Tibial nerve (tissue), 4 donors: ENCODE measurements at regions not wholly inside any gene's neighbourhood (a gene's known extent, or its start where the extent isn't known, plus 50 kb on each side); places are given as distances from the start of the nearest gene placed in this dataset.
"Not testable (repeated sequence)": the region's sequence is repeated elsewhere in the genome, so short reads cannot be mapped to it uniquely, and the experiment has no call there.

Source experiments
- DNase-seq, 2 donors: peaks; one replicate each; pipeline ENCODE4 v3.0.0-alpha.2; 2019; ENCODE audit warnings: low spot score in 2 of 2
- H3K27ac ChIP-seq, 4 donors: fragments of 200-600 bp; sonication (generic) in 3 of 4; one replicate each; pipeline ENCODE4 v1.5.1; 2017 to 2019; ENCODE audit warnings: mild to moderate bottlenecking in 1 of 4
- H3K27me3 ChIP-seq, 2 donors: fragments of 200-600 bp; sonication (generic) in 1 of 2; one replicate each; pipeline versions ENCODE4 v1.5.1 to v1.6.0; 2017 to 2019
- H3K36me3 ChIP-seq, 3 donors: fragments of 200-600 bp; sonication (generic); one replicate each; pipeline ENCODE4 v1.5.1; 2018 to 2019
- H3K4me1 ChIP-seq, 4 donors: fragments of 200-600 bp; sonication (generic) in 3 of 4; one replicate each; pipeline ENCODE4 v1.5.1; 2017 to 2019
- H3K4me3 ChIP-seq, 4 donors: fragments of 200-600 bp; sonication (generic) in 3 of 4; one replicate each; pipeline ENCODE4 v1.5.1; 2017 to 2019; ENCODE audit warnings: mild to moderate bottlenecking in 1 of 4, moderate library complexity in 1 of 4
- H3K9me3 ChIP-seq, 4 donors: fragments of 200-600 bp; sonication (generic) in 3 of 4; one replicate each; pipeline ENCODE4 v1.5.1; 2017 to 2019
- EP300 ChIP-seq, 2 donors: sonication (generic); formaldehyde crosslinking; IDR thresholded peaks; one replicate each; pipeline ENCODE4 v1.6.1; 2017; ENCODE audit warnings: antibody characterized with exemption in 2 of 2, mild to moderate bottlenecking in 1 of 2
- POLR2A ChIP-seq, 2 donors: fragments of 450-650 bp; IDR thresholded peaks; one replicate each; pipeline ENCODE4 v1.6.1; 2017; ENCODE audit warnings: antibody characterized with exemption in 2 of 2, mild to moderate bottlenecking in 2 of 2, moderate library complexity in 2 of 2
- WGBS, 2 donors: methylation state at CpG; one replicate each; pipeline ENCODE4 v1.1.5; 2018; 5-methylcytosine and 5-hydroxymethylcytosine counted together
- TF ChIP-seq, protein P1 (sequence below), 5 experiments: fragments of 200-600 bp in 3 of 5; fragments of 450-650 bp in 2 of 5; sonication (generic) in 3 of 5; IDR thresholded peaks; one replicate each; pipeline ENCODE4 v1.5.1; 2016 to 2019; ENCODE audit warnings: antibody characterized with exemption in 5 of 5, mild to moderate bottlenecking in 3 of 5, moderate library complexity in 2 of 5

- no peak for DNase-seq
- Histone ChIP-seq H3K4me3 (no peak overlapping the region), H3K27ac (no peak overlapping the region), H3K27me3 (no peaks in the 10 kb centered on the region), H3K4me1 (no peaks in the 10 kb centered on the region), H3K9me3 (no peaks in the 10 kb centered on the region), H3K36me3 (no peaks in the 10 kb centered on the region)
- TF ChIP-seq POLR2A (IDR thresholded peaks at IDR 0.05) (no peak), EP300 (IDR thresholded peaks at IDR 0.05) (no peak)
- TF ChIP-seq, protein P1, sequence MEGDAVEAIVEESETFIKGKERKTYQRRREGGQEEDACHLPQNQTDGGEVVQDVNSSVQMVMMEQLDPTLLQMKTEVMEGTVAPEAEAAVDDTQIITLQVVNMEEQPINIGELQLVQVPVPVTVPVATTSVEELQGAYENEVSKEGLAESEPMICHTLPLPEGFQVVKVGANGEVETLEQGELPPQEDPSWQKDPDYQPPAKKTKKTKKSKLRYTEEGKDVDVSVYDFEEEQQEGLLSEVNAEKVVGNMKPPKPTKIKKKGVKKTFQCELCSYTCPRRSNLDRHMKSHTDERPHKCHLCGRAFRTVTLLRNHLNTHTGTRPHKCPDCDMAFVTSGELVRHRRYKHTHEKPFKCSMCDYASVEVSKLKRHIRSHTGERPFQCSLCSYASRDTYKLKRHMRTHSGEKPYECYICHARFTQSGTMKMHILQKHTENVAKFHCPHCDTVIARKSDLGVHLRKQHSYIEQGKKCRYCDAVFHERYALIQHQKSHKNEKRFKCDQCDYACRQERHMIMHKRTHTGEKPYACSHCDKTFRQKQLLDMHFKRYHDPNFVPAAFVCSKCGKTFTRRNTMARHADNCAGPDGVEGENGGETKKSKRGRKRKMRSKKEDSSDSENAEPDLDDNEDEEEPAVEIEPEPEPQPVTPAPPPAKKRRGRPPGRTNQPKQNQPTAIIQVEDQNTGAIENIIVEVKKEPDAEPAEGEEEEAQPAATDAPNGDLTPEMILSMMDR (IDR thresholded peaks at IDR 0.05) = no peak
- 89 to 90% methylated on average over 4 of the region's 4 CpGs for WGBS, 2 donors
These were observed 364.2 kb upstream of the CNTN3 start for GRCh38 chr3:74978684-74979083.

GRCh38 chr3:74985028-74985904 is 370.8 kb upstream of the CNTN3 start:
- not testable (repeated sequence) for H3K27ac ChIP-seq, H3K4me1 ChIP-seq, H3K4me3 ChIP-seq, H3K36me3 ChIP-seq, H3K9me3 ChIP-seq, DNase-seq, H3K27me3 ChIP-seq
- WGBS, 2 donors = 92 to 93% methylated on average over 19 to 26 of the region's 34 CpGs

- no peak for TF ChIP-seq POLR2A (IDR thresholded peaks at IDR 0.05)
- Histone ChIP-seq H3K4me1 (no peaks in the 10 kb centered on the region), H3K4me3 (no peak overlapping the region), H3K27ac (no peak overlapping the region), H3K36me3 (no peaks in the 10 kb centered on the region), H3K9me3 (no peaks in the 10 kb centered on the region), H3K27me3 (no peaks in the 10 kb centered on the region)
- 33 to 37% methylated on average over 3 of the region's 3 CpGs for WGBS, 2 donors
- DNase-seq = no peak
These were observed 373.6 kb upstream of the CNTN3 start for GRCh38 chr3:74988095-74988494.

GRCh38 chr3:74992898-74993297 is 378.4 kb upstream of the CNTN3 start:
- Histone ChIP-seq H3K27me3 (no peaks in the 10 kb centered on the region), H3K27ac (no peak overlapping the region), H3K9me3 (no peaks in the 10 kb centered on the region), H3K36me3 (no peaks in the 10 kb centered on the region), H3K4me1 (no peaks in the 10 kb centered on the region), H3K4me3 (no peak overlapping the region)
- TF ChIP-seq, protein P1 (IDR thresholded peaks at IDR 0.05) = no peak
- TF ChIP-seq EP300 (IDR thresholded peaks at IDR 0.05) (no peak), POLR2A (IDR thresholded peaks at IDR 0.05) (no peak)
- no peak for DNase-seq

- Histone ChIP-seq H3K4me3 (no peak overlapping the region), H3K36me3 (no peaks in the 10 kb centered on the region), H3K9me3 (no peaks in the 10 kb centered on the region), H3K4me1 (no peaks in the 10 kb centered on the region), H3K27me3 (no peaks in the 10 kb centered on the region), H3K27ac (no peak overlapping the region)
- DNase-seq = no peak
- TF ChIP-seq, protein P1 (IDR thresholded peaks at IDR 0.05) = peak in 1 of 5 experiments; percentile 16
- TF ChIP-seq POLR2A (IDR thresholded peaks at IDR 0.05) = no peak
- 2 to 4% methylated on average over 1 of the region's 1 CpG for WGBS, 2 donors
These were observed 386.9 kb upstream of the CNTN3 start for GRCh38 chr3:75001330-75001729.

DNA sequence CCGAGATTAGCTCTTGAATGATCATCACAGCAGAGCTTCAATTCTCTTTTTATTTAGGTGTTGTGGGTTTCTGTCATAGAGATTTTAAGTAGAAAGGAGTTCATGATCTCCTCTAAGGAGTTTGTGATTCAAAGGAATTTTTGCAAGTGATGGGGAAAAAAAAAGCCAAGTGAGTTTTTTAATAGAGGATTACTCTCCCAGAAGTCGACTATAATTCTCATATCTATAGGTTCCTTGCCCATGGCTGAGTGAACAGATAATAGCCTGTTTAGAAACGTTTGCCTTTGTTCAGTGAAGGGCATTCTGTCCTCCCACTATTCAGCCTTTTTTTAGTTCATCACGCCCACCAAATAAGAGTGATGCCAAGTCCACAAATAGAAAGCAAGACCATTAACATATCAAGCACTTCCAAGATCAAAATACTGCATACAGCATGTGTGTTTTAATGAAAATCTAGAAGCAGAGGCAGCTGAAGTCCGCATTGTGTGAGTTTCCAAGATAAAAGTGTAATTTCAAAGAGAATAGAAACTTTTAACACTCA is 398.4 kb upstream of the CNTN3 start:
- TF ChIP-seq, protein P1 (IDR thresholded peaks at IDR 0.05) = no peak
- TF ChIP-seq POLR2A (IDR thresholded peaks at IDR 0.05) (no peak), EP300 (IDR thresholded peaks at IDR 0.05) (no peak)
- H3K4me1 ChIP-seq = no peaks in the 10 kb centered on the region
- no peaks in the 10 kb centered on the region for H3K9me3 ChIP-seq
- no peak for DNase-seq
- 49% methylated on average over 5 of the region's 5 CpGs for WGBS, 2 donors
- no peaks in the 10 kb centered on the region for H3K36me3 ChIP-seq
- no peak overlapping the region for H3K27ac ChIP-seq
- H3K27me3 ChIP-seq = no peaks in the 10 kb centered on the region
- no peak overlapping the region for H3K4me3 ChIP-seq
